ENCODE measurements at regions not wholly inside any gene's neighbourhood (a gene's known extent, or its start where the extent isn't known, plus 50 kb on each side); places are given as distances from the start of the nearest gene placed in this dataset.
"Not testable (repeated sequence)": the region's sequence is repeated elsewhere in the genome, so short reads cannot be mapped to it uniquely, and the experiment has no call there.

DNA sequence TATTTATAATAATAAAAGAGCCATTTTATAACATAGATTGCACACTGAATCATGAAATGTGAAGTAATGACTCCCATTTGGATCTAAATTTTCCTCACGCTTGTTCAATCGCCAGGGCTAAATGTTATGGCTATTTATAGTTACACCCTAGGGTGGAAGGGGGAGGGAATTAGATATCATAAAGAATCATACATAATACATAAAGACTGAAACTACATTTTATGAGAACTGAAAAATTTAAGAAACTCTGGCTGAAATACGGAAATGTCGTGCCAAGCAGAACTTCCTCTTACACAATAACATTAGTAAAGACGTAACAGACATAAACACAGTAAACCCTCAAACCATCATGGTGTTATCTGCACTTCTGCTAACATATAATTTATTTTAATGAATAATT, 327.5 kb upstream of the PHF14 start:
- DNase-seq, result no peak

DNA sequence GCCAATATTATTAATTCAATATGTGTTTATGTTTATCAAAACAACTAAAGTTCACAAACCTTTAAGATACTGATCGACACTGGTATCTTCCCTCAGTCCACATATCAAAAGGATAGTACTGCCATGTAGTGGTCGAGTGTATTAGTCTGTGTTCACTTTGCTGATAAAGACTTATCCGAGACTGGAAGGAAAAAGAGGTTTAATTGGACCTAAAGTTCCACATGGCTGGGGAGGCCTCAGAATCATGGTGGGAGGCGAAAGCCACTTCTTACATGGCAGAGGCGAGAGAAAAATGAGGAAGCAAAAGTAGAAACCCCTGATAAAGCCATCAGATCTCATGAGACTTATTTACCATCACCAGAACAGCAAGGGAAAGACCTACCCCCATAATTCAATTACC, 325.4 kb upstream of the PHF14 start:
- DNase-seq, result no peak

- not testable (repeated sequence) for DNase-seq
These were observed 324.6 kb upstream of the PHF14 start for GRCh38 chr7:10649120-10649519.

DNA sequence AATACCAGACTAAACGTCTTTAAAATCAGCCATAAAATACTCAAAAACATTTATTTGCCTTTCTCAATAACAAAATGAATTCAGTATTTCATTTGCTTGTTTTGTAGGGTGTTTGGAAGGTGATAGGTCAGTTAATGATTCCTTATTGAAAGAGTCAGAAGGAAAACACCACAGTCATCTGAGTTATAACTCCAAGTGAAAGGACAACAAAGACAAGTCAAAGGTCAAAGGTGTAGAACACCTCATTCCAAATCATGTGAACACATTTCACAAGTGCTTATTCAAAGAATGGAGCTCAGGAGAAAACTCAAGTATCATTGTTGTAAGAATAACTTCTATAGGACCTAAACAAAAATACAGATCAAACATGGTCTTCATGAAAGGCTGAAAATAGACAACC, 318.6 kb upstream of the PHF14 start:
- DNase-seq, result no peak

- DNase-seq, result no peak
These were observed 316.5 kb upstream of the PHF14 start for GRCh38 chr7:10657201-10657600.

- no peak for DNase-seq
These were observed 315.8 kb upstream of the PHF14 start for GRCh38 chr7:10657837-10658236.

- no peak for DNase-seq
These were observed 311.2 kb upstream of the PHF14 start for GRCh38 chr7:10662491-10662890.

DNA sequence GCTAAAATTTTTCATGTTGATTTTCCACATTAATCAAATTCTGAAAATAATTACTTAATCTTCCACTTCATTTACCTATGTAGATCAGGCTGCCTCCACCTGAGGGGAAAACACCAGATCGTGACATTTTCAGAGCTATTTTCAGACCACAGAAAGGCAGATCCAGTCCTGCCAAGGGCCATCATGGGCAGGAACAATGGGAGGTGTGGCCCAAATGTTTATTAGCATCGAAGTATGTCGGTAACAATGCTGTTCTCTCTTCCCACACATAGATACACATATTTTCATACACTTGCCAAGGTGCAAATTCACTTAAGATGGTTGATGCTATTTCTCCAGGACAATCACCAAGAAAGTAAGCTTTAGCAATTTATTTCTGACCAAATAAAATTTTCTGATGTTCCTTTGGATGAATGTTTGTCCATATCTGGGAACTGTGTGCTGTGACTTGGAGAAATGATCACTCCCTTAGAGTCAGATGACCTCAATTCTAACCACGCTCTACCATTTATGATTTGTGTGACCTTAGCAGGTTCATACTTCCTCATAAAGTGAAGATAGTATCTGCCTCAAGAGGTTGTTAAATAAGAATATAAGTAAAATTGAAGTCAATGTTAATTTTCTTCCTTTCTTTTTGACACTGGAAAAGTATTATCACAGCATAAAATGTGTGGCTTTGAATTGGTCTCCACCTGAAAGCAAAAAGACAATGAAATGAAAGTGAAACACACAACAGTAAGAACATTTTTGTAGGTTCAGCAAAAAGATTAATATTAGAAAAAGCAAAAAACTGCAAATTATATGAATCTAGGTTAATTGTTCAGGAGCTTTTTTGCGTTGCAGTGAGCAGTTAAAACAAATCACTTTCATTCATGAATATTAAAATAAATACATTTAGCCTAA, 310.4 kb upstream of the PHF14 start:
- no peak for DNase-seq

DNA sequence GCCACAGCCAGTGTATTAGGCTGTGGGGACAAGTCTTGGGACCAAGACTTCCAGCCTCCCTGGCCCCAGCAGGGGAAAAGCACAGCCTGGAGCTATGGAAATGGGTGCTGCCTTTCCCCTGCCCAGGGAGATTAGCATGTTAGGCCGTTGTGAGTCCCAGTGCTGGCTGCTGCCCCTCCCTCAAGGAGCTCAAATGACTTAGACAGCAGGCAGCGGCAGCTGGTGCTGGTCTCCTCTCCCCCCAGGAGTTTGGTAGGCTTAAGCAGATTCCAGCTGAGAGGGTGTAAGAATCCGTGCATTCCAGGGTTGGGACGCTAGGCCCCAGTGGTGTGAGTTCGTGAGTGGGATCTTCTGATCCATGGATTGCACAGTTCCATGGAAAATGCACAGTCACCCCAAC, 301.5 kb upstream of the PHF14 start:
- DNase-seq, result no peak

- DNase-seq, result no peak
These were observed 296.5 kb upstream of the PHF14 start for GRCh38 chr7:10677211-10677610.

DNA sequence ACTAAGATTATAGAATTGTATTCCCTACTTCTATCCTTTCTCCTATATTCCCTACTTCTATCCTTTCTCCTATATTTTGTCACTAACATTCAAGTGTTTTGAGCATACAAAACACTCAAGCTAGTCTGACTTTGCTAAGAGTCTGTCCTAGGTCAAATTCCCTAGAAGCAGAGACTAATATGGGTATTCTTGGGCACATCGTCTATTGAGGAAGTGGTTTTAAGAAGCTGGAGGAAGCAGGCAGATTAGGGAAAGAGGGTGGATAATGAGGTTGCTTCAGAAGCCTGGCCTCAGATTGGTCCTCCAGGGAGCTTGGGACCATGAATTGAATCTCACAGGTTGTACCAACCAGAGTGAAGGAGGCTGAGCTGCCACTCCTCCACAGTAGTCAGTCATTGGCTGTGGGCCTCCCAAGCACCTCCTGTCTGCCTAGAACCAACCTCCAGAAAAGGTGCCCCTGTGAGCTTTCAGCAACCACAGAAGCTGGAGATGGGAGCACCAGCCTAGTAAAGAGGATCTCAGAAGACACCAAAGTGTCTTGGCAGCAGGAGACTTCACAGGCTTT, 295.9 kb upstream of the PHF14 start:
- no peak for DNase-seq

DNA sequence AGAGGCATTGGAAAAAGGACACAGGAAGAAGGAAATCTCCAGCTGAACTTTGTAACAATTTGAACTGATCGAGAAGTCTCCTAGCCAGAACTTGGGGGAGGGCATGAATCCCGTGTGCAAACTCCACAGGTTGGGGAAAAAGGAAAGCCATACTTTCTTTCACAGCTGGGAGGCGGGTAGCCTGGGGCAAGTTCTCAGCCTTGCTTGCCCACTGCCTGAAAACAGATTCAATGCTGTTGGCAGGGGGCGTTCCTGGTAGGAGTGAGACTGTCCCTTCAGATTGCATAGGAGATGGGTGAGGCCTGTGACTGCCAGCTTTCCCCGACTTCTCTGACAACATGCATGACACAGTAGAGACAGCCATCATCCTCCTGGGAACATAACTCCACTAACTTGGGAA, 289.1 kb upstream of the PHF14 start:
- DNase-seq, result no peak

DNA sequence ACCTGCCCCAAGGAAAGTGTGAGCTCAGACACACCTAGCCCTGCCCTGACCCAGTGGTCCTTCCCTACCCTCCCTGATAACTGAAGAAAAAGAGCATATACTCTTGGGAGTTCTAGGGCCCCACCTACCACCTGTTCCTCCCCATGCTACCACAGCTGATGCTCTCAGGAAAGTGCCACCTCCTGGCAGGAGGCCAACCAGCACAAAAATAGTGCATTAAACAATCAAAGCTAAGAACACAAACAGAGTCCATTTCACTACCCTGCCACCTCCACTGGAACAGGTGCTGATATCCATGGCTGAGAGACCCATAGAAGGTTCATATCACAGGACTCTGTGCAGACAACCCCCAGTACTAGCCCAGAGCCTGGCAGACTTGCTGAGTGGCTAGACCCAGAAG, 288.6 kb upstream of the PHF14 start:
- DNase-seq, result no peak

DNA sequence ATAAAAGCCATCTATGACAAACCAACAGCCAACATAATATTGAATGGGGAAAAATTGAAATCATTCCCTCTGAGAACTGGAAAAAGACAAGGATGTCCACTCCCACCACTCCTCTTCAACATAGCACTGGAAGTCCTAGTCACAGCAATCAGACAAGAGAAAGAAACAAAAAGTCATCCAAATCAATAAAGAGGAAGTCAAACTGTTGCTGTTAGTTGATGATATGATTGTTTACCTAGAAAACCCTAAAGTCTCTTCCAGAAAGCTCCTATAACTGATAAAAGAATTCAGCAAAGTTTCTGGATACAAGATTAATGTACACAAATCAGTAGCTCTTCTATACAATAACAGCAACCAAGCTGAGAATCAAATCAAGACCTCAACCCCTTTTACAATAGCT, 285.1 kb upstream of the PHF14 start:
- no peak for DNase-seq

- no peak for DNase-seq
These were observed 277.6 kb upstream of the PHF14 start for GRCh38 chr7:10696064-10696463.

GRCh38 chr7:10703059-10703458, 270.6 kb upstream of the PHF14 start:
- DNase-seq, result no peak

GRCh38 chr7:10703981-10704380, 269.7 kb upstream of the PHF14 start:
- no peak for DNase-seq

- no peak for DNase-seq
These were observed 269.0 kb upstream of the PHF14 start for GRCh38 chr7:10704653-10705052.

DNA sequence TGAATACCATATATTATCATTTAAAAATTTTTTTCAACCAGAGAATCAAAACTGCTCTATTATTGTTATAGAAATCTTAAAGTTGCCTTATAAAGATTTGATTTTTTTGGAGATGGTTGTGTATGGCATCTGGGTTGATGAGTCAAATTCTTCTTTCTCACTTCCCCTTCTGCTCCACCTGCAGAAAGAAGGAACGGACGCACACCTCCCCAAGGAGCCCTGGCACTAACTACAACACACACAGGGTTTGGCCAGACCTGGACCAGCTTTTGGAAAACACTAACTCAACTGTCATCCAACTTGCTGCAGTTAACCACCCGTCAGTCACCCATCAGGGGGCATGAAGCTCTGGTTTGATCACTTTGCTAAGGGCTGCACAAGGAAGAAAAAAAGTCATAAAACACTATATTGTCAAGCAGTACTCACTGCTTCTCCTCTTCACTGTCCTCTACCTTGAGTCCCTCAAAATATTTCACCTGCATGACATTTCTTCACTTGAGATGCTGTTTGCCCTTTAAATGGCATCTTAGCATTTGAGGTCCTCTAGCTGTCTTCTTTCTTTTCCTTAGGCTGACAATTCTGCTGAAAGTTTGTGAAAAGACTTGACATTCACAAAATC, 266.7 kb upstream of the PHF14 start:
- DNase-seq, result no peak

DNA sequence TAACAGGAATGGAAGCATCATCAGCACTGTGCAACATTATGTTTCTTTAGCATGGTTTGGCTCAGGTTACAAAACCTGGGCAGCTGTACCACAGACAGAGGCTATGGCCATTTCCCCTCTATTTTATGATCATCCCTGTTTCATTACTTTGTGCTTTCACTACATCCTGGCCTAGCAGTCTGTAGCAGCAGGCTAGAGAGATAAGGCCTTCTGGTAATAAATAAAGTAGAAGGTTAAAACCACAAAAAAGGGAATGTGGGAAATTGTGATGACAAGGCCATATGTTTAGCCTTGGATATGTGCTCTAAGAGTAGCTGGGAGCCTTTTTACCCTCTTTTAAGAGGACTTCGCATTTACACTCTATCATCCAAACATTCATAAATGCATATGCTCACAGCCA, 266.2 kb upstream of the PHF14 start:
- DNase-seq, result no peak

- peak; percentile 65 for DNase-seq
These were observed 265.2 kb upstream of the PHF14 start for GRCh38 chr7:10708447-10708846.

DNA sequence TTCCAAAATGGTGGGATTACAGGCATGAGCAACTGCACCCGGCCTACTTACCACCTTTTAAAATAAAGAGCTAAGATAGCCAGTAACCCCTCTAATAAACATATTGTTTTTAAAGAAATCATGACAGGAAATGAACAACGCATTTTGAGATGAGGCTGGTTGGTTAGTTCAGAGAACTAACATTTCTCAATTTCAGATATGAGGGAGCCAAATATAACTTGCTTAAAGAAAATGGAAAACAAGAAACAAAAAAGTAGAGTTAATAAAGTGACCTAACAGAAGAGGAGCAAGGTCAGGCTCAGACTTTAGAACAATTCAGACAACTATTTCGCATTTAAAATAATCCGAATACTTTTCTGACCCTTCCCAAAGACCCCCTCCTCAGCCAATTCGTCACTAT, 254.9 kb upstream of the PHF14 start:
- no peak for DNase-seq

DNA sequence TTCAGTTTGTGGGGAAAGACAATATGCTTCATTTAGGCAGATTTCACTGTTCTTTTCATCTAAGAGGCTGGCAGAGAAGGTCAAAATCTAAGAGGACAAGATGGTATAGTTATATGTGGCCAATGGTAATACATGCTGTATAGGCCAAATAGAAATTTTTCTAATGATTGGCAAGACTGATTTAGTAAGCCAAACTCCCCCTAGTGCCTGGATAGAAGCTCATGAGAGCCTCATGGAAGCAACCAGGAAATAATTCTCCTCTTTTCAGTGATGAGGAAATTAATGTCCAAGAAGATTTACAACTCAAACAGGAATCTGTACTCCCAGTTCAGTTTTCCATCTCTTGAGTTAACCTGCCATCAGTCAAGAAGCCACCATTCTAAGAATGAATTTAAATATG, 253.6 kb upstream of the PHF14 start:
- DNase-seq, result no peak

GRCh38 chr7:10721289-10721688, 252.4 kb upstream of the PHF14 start:
- no peak for DNase-seq

All from NCI-H526 treated with DMSO at 0.1 percent for 48 hours (cell line).